HG03025 (cell line): ENCODE measurements at regions not wholly inside any gene's neighbourhood (a gene's known extent, or its start where the extent isn't known, plus 50 kb on each side); places are given as distances from the start of the nearest gene placed in this dataset.

Source experiments
- ATAC-seq: cut with Tn5 transposase; IDR thresholded peaks from one replicate; pipeline ENCODE4 v1.9.1; 2021; ENCODE audit warnings: mild to moderate bottlenecking, moderate library complexity; ENCODE audit not compliant: unreplicated experiment, low FRiP score

GRCh38 chr14:66435683-66436082 is 50.5 kb upstream of the CCDC196 start:
- ATAC-seq, result no peak
